ENCODE measurements at regions not wholly inside any gene's neighbourhood (a gene's known extent, or its start where the extent isn't known, plus 50 kb on each side); places are given as distances from the start of the nearest gene placed in this dataset.

GRCh38 chr4:189463734-189464133, 476.9 kb upstream of the FRG1 start:
- H3K4me1 ChIP-seq, result no peaks in the 10 kb centered on the region
- no peak overlapping the region for H3K4me3 ChIP-seq
- no peaks in the 10 kb centered on the region for H3K27me3 ChIP-seq
- WGBS, result 88% methylated on average over 12 of the region's 12 CpGs
- no peak for DNase-seq (ENCODE audit: low spot score in 2 of 2)
- no peaks in the 10 kb centered on the region for H3K36me3 ChIP-seq
- no peaks in the 10 kb centered on the region for H3K9me3 ChIP-seq
- TF ChIP-seq, protein P1, sequence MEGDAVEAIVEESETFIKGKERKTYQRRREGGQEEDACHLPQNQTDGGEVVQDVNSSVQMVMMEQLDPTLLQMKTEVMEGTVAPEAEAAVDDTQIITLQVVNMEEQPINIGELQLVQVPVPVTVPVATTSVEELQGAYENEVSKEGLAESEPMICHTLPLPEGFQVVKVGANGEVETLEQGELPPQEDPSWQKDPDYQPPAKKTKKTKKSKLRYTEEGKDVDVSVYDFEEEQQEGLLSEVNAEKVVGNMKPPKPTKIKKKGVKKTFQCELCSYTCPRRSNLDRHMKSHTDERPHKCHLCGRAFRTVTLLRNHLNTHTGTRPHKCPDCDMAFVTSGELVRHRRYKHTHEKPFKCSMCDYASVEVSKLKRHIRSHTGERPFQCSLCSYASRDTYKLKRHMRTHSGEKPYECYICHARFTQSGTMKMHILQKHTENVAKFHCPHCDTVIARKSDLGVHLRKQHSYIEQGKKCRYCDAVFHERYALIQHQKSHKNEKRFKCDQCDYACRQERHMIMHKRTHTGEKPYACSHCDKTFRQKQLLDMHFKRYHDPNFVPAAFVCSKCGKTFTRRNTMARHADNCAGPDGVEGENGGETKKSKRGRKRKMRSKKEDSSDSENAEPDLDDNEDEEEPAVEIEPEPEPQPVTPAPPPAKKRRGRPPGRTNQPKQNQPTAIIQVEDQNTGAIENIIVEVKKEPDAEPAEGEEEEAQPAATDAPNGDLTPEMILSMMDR (IDR thresholded peaks at IDR 0.05), result no peak
- no peak for TF ChIP-seq POLR2A (IDR thresholded peaks at IDR 0.05)
- no peak for TF ChIP-seq EP300 (IDR thresholded peaks at IDR 0.05)
- TF ChIP-seq POLR2AphosphoS5 (IDR thresholded peaks at IDR 0.05), result no peak
- no peak overlapping the region for H3K27ac ChIP-seq

GRCh38 chr4:189494407-189494806, 446.3 kb upstream of the FRG1 start:
- TF ChIP-seq POLR2A (IDR thresholded peaks at IDR 0.05), result no peak
- WGBS, result 58% methylated on average over 2 of the region's 2 CpGs
- H3K27ac ChIP-seq, result no peak overlapping the region

GRCh38 chr4:189497516-189497915, 443.2 kb upstream of the FRG1 start:
- Histone ChIP-seq H3K4me3 (no peak overlapping the region), H3K36me3 (no peaks in the 10 kb centered on the region), H3K27ac (no peak overlapping the region), H3K4me1 (no peaks in the 10 kb centered on the region), H3K9me3 (no peaks in the 10 kb centered on the region), H3K27me3 (no peaks in the 10 kb centered on the region)
- DNase-seq (ENCODE audit: low spot score in 2 of 2), result no peak
- WGBS, result 61% methylated on average over 6 of the region's 6 CpGs
- TF ChIP-seq, protein P1 (IDR thresholded peaks at IDR 0.05), result no peak
- TF ChIP-seq POLR2AphosphoS5 (IDR thresholded peaks at IDR 0.05), result no peak
- TF ChIP-seq EP300 (IDR thresholded peaks at IDR 0.05), result no peak
- TF ChIP-seq POLR2A (IDR thresholded peaks at IDR 0.05), result no peak

More at GRCh38 chr4:189494407-189494806, 446.3 kb upstream of the FRG1 start:
- Histone ChIP-seq H3K9me3 (no peaks in the 10 kb centered on the region), H3K27me3 (no peaks in the 10 kb centered on the region), H3K4me3 (no peak overlapping the region), H3K36me3 (no peaks in the 10 kb centered on the region), H3K4me1 (no peaks in the 10 kb centered on the region)
- no peak for DNase-seq (ENCODE audit: low spot score in 2 of 2)

- Histone ChIP-seq H3K4me1 (no peaks in the 10 kb centered on the region), H3K27ac (no peak overlapping the region), H3K4me3 (no peak overlapping the region), H3K36me3 (no peaks in the 10 kb centered on the region), H3K27me3 (no peaks in the 10 kb centered on the region), H3K9me3 (no peaks in the 10 kb centered on the region)
- WGBS, result 92% methylated on average over 9 of the region's 10 CpGs
- TF ChIP-seq EP300 (IDR thresholded peaks at IDR 0.05) (no peak), POLR2A (IDR thresholded peaks at IDR 0.05) (no peak)
- TF ChIP-seq, protein P1 (IDR thresholded peaks at IDR 0.05), result no peak
- no peak for DNase-seq (ENCODE audit: low spot score in 2 of 2)
Measured at GRCh38 chr4:189497996-189498395, 442.7 kb upstream of the FRG1 start.

GRCh38 chr4:189498457-189498856, 442.2 kb upstream of the FRG1 start:
- H3K4me1 ChIP-seq, result no peaks in the 10 kb centered on the region
- no peak overlapping the region for H3K27ac ChIP-seq
- 66% methylated on average over 5 of the region's 8 CpGs for WGBS
- DNase-seq (ENCODE audit: low spot score in 2 of 2), result no peak
- no peak for TF ChIP-seq EP300 (IDR thresholded peaks at IDR 0.05)
- no peak for TF ChIP-seq POLR2A (IDR thresholded peaks at IDR 0.05)
- TF ChIP-seq, protein P1 (IDR thresholded peaks at IDR 0.05), result no peak
- TF ChIP-seq POLR2AphosphoS5 (IDR thresholded peaks at IDR 0.05), result no peak
- H3K27me3 ChIP-seq, result no peaks in the 10 kb centered on the region
- H3K4me3 ChIP-seq, result no peak overlapping the region
- no peaks in the 10 kb centered on the region for H3K36me3 ChIP-seq
- H3K9me3 ChIP-seq, result no peaks in the 10 kb centered on the region

DNA sequence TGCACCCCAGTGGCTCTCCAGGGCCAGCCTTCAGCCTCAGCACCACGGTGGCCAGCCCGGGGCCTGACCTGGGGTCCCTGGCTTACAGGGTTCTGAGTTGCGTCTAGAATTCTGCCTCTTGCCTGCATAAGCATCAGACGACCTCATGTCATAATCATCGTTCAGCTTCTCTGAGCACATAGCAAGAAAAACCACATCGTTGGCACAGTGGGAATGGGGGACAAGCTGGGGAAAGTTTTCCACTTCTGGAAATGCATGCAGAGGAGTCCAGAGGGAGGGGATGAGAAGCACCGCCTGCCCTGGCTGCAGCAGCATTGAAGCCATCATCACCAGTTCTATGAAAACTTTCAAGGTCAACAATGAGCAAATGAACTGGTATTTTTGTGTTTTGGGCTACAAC, 441.0 kb upstream of the FRG1 start:
- TF ChIP-seq EP300 (IDR thresholded peaks at IDR 0.05), result no peak
- TF ChIP-seq, protein P1 (IDR thresholded peaks at IDR 0.05), result no peak
- TF ChIP-seq POLR2A (IDR thresholded peaks at IDR 0.05), result no peak
- no peaks in the 10 kb centered on the region for H3K27me3 ChIP-seq
- H3K27ac ChIP-seq, result no peak overlapping the region
- H3K4me3 ChIP-seq, result no peak overlapping the region
- DNase-seq (ENCODE audit: low spot score in 2 of 2), result no peak
- H3K9me3 ChIP-seq, result no peaks in the 10 kb centered on the region
- H3K36me3 ChIP-seq, result no peaks in the 10 kb centered on the region
- no peaks in the 10 kb centered on the region for H3K4me1 ChIP-seq
- 79% methylated on average over 7 of the region's 7 CpGs for WGBS
